ENCODE measurements at regions not wholly inside any gene's neighbourhood (a gene's known extent, or its start where the extent isn't known, plus 50 kb on each side); places are given as distances from the start of the nearest gene placed in this dataset.
"Not testable (repeated sequence)": the region's sequence is repeated elsewhere in the genome, so short reads cannot be mapped to it uniquely, and the experiment has no call there.

DNA sequence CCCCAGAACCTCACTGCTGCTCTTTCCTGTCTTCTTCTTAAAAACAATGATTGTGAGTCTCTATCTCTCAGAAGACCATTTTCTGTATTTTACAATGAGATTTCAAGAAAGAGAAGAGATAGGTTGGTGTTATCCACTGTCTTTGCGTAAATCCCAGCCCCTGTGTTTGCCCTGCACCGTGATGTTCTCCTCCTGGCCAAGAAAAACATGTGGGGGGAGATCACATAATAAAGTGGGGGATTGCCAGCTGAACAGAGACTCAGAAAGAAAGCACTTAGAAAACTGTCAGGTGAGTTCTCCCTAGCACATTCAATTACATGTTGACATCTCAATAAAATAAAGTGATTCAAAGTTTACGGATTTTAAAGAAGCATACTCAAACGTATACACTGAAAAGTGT is 105.0 kb upstream of the PITRM1 start:
- intact Hi-C loops (cut with micrococcal nuclease) = no loop called here

GRCh38 chr10:3274414-3274813 is 101.8 kb upstream of the PITRM1 start:
- intact Hi-C loops (cut with micrococcal nuclease) = no loop called here

DNA sequence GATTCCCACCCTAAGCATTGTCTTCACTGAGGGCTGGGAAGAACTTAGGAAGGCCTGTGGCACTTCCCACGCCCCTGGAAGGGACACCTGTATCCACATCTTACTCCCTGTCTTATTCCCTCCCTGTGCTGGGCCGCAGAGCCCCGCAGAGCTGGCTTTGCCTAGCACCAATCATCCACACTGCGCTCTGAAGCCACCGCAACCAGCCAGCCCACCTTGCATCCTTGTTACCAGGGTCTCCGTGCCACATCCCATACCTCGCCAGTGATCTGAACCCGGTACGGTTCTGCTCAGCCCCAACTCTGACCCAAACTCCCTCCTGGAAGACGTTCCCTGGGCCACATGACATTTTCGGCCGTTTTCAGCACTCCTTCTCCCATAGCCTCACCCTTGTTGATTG is 101.4 kb upstream of the PITRM1 start:
- intact Hi-C loops (cut with micrococcal nuclease) = no loop called here

- intact Hi-C loops (cut with micrococcal nuclease) = no loop called here
Measured at GRCh38 chr10:3272300-3272699, 99.7 kb upstream of the PITRM1 start.

GRCh38 chr10:3271354-3272115 is 99.0 kb upstream of the PITRM1 start:
- intact Hi-C loops (cut with micrococcal nuclease) = no loop called here

DNA sequence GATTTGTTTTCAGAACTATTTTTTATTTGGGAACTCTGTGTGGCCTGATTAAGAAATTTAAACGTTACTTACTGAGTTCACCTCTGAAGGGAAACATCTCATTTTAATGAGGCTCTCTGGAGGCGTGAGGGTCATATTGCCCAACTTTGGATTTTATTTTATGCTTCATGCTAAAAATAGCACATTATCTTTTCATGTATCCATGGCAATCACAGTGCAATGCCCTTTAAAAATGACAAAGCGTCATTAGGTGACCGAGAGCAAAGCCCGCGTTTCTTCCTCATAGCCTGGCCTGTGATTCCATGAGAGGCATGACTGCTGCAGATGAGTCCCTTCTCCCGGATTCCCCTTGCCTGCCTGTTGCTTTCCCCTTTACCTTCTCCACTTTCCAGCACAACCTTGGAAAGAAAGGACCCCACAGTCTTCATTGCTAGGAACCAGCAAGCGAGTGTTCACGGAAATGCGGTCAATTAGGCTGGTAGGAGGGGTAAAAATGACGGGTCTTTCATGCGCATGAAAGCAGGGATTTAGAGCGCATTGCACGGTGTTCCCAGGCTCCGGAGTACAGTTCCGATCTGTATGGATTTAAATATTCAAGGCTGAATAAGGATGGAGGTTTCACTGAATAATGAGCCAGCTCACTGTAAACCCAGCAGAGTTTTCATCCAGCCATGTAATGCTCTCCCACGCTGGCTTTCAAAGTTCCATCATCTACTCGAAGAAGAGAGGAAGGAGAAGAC is 98.2 kb upstream of the PITRM1 start:
- intact Hi-C loops (cut with micrococcal nuclease) = no loop called here

GRCh38 chr10:3268025-3268424 is 95.4 kb upstream of the PITRM1 start:
- intact Hi-C loops (cut with micrococcal nuclease) = no loop called here

- intact Hi-C loops (cut with micrococcal nuclease) = no loop called here
Measured at GRCh38 chr10:3265088-3265487, 92.5 kb upstream of the PITRM1 start.

- intact Hi-C loops (cut with micrococcal nuclease) = no loop called here
Measured at GRCh38 chr10:3264161-3264761, 91.7 kb upstream of the PITRM1 start.

- intact Hi-C loops (cut with micrococcal nuclease) = no loop called here
Measured at GRCh38 chr10:3263747-3264146, 91.2 kb upstream of the PITRM1 start.

DNA sequence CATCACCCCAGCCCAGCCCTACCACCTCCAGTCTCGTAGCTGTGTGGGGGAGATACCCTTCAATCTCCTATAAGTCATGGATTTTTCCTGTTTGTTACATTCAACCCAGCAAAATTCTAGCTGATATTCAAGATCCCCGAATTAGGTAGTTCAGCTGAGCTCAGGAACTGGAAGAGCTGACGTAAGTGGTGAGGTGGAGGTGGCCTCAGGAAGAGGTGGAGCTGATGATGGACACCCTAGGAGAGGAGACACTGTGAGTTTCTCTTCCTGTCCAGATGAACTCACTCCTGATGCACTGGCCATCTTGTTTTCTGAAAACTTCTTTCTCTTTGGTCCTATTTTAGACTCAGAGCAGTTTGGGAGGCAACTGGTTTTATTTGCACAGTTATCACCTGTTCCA is 90.5 kb upstream of the PITRM1 start:
- intact Hi-C loops (cut with micrococcal nuclease) = no loop called here

GRCh38 chr10:3261921-3262320 is 89.3 kb upstream of the PITRM1 start:
- intact Hi-C loops (cut with micrococcal nuclease) = no loop called here

GRCh38 chr10:3260066-3260834 is 87.7 kb upstream of the PITRM1 start:
- intact Hi-C loops (cut with micrococcal nuclease) = no loop called here

DNA sequence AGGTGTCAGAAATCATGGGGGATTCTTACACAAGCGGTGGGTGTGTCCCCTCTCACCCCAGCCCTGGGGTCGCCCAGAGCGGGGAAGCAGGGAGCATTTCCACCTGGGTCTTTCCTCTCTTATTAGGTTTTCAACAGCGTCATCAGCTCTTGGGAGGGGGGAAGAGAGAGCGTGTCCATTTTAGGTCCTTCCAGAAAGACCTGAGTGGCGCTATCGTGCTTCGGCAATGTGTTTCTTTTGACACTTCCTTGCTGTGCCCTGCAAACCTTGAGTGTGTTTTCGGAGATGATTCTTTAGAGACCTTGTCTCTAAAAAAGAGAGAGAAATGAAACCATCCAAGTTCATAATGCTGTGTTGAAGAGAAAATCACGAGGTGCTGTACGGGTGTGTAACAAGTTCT is 86.9 kb upstream of the PITRM1 start:
- intact Hi-C loops (cut with micrococcal nuclease) = no loop called here

DNA sequence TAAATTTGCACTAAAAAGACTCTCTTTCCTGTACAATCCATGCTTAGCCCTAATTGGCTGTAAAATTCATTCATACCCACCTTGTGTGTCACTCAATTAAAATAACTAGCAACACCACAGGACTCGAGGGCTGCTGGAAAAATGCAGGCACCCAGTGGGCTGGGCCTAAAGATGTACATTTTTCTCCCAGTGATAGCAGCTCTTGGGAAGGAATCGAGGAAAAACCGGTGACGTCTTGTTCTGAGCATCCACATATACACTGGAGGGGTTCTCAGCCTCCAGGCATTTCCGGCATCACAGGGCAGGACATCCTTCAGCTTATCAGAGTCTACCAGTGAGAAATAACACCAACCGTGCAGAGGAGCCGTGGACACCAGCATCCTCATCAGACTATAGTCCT is 85.8 kb upstream of the PITRM1 start:
- intact Hi-C loops (cut with micrococcal nuclease) = no loop called here

- intact Hi-C loops (cut with micrococcal nuclease) = no loop called here
Measured at GRCh38 chr10:3255616-3256015, 83.0 kb upstream of the PITRM1 start.

- intact Hi-C loops (cut with micrococcal nuclease) = no loop called here
Measured at GRCh38 chr10:3255075-3255474, 82.5 kb upstream of the PITRM1 start.

DNA sequence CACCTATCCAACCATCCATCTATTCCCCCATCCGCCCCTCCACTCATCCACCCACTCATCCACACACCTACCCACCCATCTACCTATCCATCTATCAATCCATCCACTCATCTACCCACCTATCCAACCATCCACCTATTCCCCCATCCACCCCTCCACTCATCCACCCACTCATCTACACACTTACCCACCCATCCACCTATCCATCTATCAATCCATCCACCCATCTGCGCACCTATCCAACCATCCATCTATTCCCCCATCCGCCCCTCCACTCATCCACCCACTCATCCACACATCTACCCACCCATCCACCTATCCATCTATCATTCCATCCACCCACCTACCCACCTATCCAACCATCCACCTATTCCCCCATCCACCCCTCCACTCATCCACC is 81.4 kb upstream of the PITRM1 start:
- intact Hi-C loops (cut with micrococcal nuclease) = not testable (repeated sequence)

DNA sequence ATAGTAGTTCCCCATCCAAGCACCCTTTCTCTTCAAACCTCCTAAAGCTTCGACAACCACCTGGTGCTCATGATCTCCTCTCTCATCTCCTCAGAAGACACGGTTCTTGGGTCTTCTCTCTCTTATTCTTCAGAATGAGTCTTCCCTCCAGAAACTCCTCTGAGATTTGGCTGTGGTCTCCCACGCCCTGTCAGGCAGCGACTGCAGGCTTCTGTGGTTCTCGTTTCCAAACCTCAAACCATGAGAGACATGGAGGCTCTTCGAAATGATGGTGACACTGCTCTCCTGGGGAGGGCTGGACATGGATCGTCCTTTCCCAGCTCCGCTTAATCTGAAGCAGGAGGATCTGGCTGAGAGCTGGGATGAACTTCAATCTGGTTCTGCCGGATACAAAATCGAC is 78.6 kb upstream of the PITRM1 start:
- intact Hi-C loops (cut with micrococcal nuclease) = no loop called here

DNA sequence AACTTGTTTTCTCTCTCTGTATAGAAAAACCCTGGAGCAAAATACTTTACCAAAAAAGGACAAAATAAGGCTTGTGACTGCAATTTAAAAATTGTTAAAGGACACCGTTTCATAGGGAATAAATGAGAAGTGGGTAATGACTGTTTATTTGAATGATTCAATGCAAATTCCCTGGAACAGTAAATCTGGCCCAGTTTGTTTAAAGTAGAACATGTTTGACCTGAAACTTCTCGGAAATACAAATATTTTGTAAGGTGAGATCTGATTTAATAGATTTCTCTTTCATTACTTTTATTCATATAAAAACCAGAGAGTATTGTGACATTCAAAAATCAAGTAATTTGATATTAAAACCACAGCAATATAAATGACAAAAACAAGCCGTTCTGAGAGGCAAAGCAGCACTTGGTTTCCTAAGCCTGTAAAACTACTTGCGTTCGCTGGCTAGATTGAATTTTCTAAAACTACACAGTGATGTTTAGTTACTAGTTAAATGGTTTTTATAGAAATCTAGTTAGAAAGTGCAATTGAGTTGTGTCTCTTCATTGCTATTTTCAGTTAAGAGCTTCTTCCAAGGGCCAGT is 76.8 kb upstream of the PITRM1 start:
- intact Hi-C loops (cut with micrococcal nuclease) = no loop called here

DNA sequence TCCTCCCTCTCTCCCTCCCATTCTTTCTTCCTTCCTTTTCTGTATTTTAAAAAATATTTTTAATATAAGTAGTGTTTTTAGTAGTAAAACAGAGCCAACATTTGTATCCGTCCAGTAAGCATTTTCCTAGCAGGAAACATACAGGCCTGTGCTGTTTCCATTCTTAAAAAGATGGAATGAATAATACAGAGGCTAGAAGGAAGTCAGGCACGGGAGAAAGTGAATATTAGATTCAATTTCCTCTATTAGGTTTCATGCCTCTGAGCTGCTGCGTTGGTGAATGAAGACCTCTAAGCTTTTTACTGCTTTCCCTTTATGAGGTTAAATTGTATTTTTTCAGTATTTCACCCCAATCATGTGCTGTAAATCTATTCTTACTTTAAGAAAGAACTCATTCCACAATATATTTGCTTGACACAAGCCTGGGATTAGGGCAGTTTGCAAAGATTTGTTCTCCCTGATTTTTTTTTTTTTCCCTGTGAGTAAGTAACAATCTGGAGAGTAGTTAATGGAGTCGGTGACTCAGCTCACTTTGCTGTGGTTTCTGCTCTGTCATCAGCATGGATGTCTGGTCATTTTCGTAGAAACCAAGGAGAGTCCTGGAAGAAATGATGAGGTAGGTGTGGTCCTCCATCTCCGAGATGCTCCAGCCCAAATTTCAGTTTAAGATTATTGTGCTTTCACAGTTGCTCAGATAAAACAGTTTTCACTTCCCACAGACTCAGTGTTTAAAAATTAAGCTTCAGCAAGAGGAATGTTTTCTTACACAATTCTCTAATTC is 76.1 kb upstream of the PITRM1 start:
- intact Hi-C loops (cut with micrococcal nuclease) = no loop called here

Measured in T-helper 2 cell treated with Interferon-gamma antibody and Interleukin-4, amounts not matched to agents 100 ng/mL and 5 ng/mL, for 36 hours (primary cell).